ENCODE measurements at regions not wholly inside any gene's neighbourhood (a gene's known extent, or its start where the extent isn't known, plus 50 kb on each side); places are given as distances from the start of the nearest gene placed in this dataset.

- TF ChIP-seq, protein P1, sequence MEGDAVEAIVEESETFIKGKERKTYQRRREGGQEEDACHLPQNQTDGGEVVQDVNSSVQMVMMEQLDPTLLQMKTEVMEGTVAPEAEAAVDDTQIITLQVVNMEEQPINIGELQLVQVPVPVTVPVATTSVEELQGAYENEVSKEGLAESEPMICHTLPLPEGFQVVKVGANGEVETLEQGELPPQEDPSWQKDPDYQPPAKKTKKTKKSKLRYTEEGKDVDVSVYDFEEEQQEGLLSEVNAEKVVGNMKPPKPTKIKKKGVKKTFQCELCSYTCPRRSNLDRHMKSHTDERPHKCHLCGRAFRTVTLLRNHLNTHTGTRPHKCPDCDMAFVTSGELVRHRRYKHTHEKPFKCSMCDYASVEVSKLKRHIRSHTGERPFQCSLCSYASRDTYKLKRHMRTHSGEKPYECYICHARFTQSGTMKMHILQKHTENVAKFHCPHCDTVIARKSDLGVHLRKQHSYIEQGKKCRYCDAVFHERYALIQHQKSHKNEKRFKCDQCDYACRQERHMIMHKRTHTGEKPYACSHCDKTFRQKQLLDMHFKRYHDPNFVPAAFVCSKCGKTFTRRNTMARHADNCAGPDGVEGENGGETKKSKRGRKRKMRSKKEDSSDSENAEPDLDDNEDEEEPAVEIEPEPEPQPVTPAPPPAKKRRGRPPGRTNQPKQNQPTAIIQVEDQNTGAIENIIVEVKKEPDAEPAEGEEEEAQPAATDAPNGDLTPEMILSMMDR (conservative IDR thresholded peaks at IDR 0.05; ENCODE audit: low read depth, low read length) = no peak
- no peak for TF ChIP-seq EZH2 (IDR thresholded peaks at IDR 0.05; ENCODE audit: low read length, unreplicated experiment)
- no peak for TF ChIP-seq EZH2phosphoT487 (IDR thresholded peaks at IDR 0.05; ENCODE audit: borderline replicate concordance, low read length)
Observed at GRCh38 chr2:161552015-161552414, 72.2 kb upstream of the SLC4A10 start.
